ENCODE measurements at regions not wholly inside any gene's neighbourhood (a gene's known extent, or its start where the extent isn't known, plus 50 kb on each side); places are given as distances from the start of the nearest gene placed in this dataset.
A peak's percentile ranks its signal among the peaks of the same experiment; 100 is the strongest.

DNA sequence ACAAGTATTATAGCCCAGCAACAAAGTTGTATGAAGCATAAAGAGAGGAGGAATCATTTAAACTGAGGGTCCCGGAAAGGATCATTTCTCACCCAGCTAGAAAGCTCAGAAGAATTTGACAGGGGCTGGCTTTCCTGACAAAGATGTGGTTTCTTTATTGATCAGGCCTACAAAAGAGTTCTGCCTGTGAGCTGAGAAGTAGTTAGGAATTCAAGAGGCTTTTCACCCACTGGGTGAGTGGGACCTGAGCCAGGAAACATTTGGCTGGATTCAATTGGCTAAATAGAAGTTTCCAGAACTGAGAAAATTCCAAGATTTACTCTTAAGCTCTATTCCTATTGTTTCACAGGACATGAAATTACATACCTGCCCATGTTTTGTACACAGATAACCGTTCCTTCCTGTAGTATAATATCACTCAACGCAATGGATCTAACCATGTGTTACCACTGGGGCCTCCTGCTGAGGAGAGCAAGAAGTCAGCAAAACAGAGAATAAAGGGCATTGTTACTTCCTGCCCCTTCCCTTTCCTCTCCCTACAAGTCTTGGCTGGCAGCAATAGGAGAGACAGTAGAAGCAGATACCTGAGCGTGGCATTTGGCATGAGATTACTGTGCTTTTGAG, 53.9 kb upstream of the PAPSS2 start:
- Histone ChIP-seq H3K79me2 (ENCODE audit: control insufficient read depth, insufficient read depth, low read length) (no peaks in the 10 kb centered on the region), H3K9me1 (replicated peaks; ENCODE audit: control insufficient read depth, extremely low read depth, insufficient read depth, low read length) (no peaks in the 10 kb centered on the region), H2AFZ (ENCODE audit: low read depth, low read length) (no peak overlapping the region), H3K4me2 (ENCODE audit: insufficient read depth, low read length) (no peak overlapping the region), H3K4me3 (replicated peaks in 1 of 3; ENCODE audit: insufficient read depth in 1 of 3, low read depth in 1 of 3, low read length in 3 of 3) (no peak overlapping the region), H4K20me1 (replicated peaks; ENCODE audit: control insufficient read depth, extremely low read depth, insufficient read depth, low read length) (no peaks in the 10 kb centered on the region), H3K4me1 (ENCODE audit: control insufficient read depth, extremely low read depth, insufficient read depth, low read length) (no peaks in the 10 kb centered on the region), H3K9me3 (replicated peaks; ENCODE audit: control insufficient read depth, insufficient read depth, low read length) (no peaks in the 10 kb centered on the region), H3K36me3 (ENCODE audit: control insufficient read depth in 2 of 2, extremely low read depth in 1 of 2, insufficient read depth in 2 of 2, low read length in 2 of 2) (no peaks in the 10 kb centered on the region), H3K27me3 (ENCODE audit: control insufficient read depth in 2 of 2, insufficient read depth in 2 of 2, low read length in 2 of 2) (no peaks in the 10 kb centered on the region), H3K27ac (ENCODE audit: insufficient read depth, low read depth, low read length) (no peak overlapping the region), H3K9ac (replicated peaks; ENCODE audit: extremely low read depth, insufficient read depth, low read length) (no peak overlapping the region)
- intact Hi-C loops (cut with micrococcal nuclease), result no loop called here
- FAIRE-seq (no peak), DNase-seq (ENCODE audit: low read depth, low spot score) (peak; percentile 39)
- ChIA-PET CTCF (interaction anchor here (1.2 to 2.3 kb wide), 2 partner anchors 10 to 20 kb away, joined by 4 to 8 read pairs; no protein-coding TSS in a partner anchor), POLR2A (no interaction called here)
- BruUV-seq (replicated peaks), result no TSS peak
- dilution Hi-C loops (cut with MboI; ENCODE audit: extremely low pct_ligation_motif_present, low sequenced_read_pairs), result no loop called here
- TF ChIP-seq POLR2A (IDR thresholded peaks at IDR 0.05; ENCODE audit: low read depth, low read length) (no peak), EZH2 (IDR thresholded peaks at IDR 0.05; ENCODE audit: borderline replicate concordance, low read depth, low read length, severe bottlenecking) (no peak), JUN (IDR thresholded peaks at IDR 0.05; ENCODE audit: borderline replicate concordance, insufficient read depth, insufficient read length, low read depth) (no peak), MYC (IDR thresholded peaks at IDR 0.05; ENCODE audit: low read depth, low read length) (no peak), POLR2AphosphoS5 (IDR thresholded peaks at IDR 0.05; ENCODE audit: insufficient read depth, low read depth, low read length) (no peak), GATA2 (IDR thresholded peaks at IDR 0.05; ENCODE audit: insufficient read depth, insufficient read length, low read depth, low read length) (no peak), FOS (IDR thresholded peaks at IDR 0.05; ENCODE audit: borderline replicate concordance, insufficient read depth, low read length) (no peak)
- TF ChIP-seq, protein P1, sequence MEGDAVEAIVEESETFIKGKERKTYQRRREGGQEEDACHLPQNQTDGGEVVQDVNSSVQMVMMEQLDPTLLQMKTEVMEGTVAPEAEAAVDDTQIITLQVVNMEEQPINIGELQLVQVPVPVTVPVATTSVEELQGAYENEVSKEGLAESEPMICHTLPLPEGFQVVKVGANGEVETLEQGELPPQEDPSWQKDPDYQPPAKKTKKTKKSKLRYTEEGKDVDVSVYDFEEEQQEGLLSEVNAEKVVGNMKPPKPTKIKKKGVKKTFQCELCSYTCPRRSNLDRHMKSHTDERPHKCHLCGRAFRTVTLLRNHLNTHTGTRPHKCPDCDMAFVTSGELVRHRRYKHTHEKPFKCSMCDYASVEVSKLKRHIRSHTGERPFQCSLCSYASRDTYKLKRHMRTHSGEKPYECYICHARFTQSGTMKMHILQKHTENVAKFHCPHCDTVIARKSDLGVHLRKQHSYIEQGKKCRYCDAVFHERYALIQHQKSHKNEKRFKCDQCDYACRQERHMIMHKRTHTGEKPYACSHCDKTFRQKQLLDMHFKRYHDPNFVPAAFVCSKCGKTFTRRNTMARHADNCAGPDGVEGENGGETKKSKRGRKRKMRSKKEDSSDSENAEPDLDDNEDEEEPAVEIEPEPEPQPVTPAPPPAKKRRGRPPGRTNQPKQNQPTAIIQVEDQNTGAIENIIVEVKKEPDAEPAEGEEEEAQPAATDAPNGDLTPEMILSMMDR (IDR thresholded peaks at IDR 0.05; ENCODE audit: extremely low read depth in 1 of 2, insufficient read depth in 1 of 2, low read depth in 1 of 2, low read length in 2 of 2), result no peak
- TF ChIP-seq, protein P2, sequence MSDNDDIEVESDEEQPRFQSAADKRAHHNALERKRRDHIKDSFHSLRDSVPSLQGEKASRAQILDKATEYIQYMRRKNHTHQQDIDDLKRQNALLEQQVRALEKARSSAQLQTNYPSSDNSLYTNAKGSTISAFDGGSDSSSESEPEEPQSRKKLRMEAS (IDR thresholded peaks at IDR 0.05; ENCODE audit: insufficient read depth, insufficient read length), result no peak

Data from endothelial cell of umbilical vein (primary cell).